ENCODE measurements at regions not wholly inside any gene's neighbourhood (a gene's known extent, or its start where the extent isn't known, plus 50 kb on each side); places are given as distances from the start of the nearest gene placed in this dataset.

GRCh38 chr3:194275721-194276120 is 75.4 kb downstream of the CPN2 start:
- no peak overlapping the region for H3K4me3 ChIP-seq
- no peaks in the 10 kb centered on the region for H3K27me3 ChIP-seq
- no peaks in the 10 kb centered on the region for H3K36me3 ChIP-seq
- peak overlapping the region; percentile 84 to 92 (median 90) for H3K27ac ChIP-seq
- H3K4me1 ChIP-seq = peaks cover 0 to 85% (median 69%) of the 10 kb centered on the region in 4 donors
- H3K9me3 ChIP-seq = no peaks in the 10 kb centered on the region
- DNase-seq = peak; percentile 58
- no peak for TF ChIP-seq EP300 (IDR thresholded peaks at IDR 0.05)
- TF ChIP-seq CTCF (IDR thresholded peaks at IDR 0.05) = no peak
- TF ChIP-seq POLR2AphosphoS5 (IDR thresholded peaks at IDR 0.05) = no peak
- TF ChIP-seq POLR2A (IDR thresholded peaks at IDR 0.05) = no peak
- intact Hi-C loops (cut with DNase I) = no loop called here
- 47 to 70% methylated on average over 8 of the region's 8 CpGs for WGBS, 2 donors

- no peak for DNase-seq
- intact Hi-C loops (cut with DNase I) = no loop called here
- Histone ChIP-seq H3K27me3 (no peaks in the 10 kb centered on the region), H3K27ac (peak overlapping the region; percentile 84 to 92 (median 90)), H3K4me1 (peaks cover 0 to 75% (median 59%) of the 10 kb centered on the region in 4 donors), H3K9me3 (no peaks in the 10 kb centered on the region), H3K4me3 (no peak overlapping the region), H3K36me3 (no peaks in the 10 kb centered on the region)
- TF ChIP-seq EP300 (IDR thresholded peaks at IDR 0.05) (no peak), POLR2A (IDR thresholded peaks at IDR 0.05) (no peak), POLR2AphosphoS5 (IDR thresholded peaks at IDR 0.05) (no peak), CTCF (IDR thresholded peaks at IDR 0.05) (no peak)
- 78 to 83% methylated on average over 4 of the region's 4 CpGs for WGBS, 2 donors
Measured at GRCh38 chr3:194276768-194277103, 74.4 kb downstream of the CPN2 start.

GRCh38 chr3:194277104-194277785 is 73.9 kb downstream of the CPN2 start:
- no peak overlapping the region for H3K4me3 ChIP-seq
- no peaks in the 10 kb centered on the region for H3K9me3 ChIP-seq
- H3K27ac ChIP-seq = peak overlapping the region; percentile 84 to 92 (median 90)
- DNase-seq = peak; percentile 87
- whole genome bisulfite sequencing, 2 donors = 76 to 83% methylated on average over 16 of the region's 16 CpGs
- peaks cover 0 to 70% (median 54%) of the 10 kb centered on the region in 4 donors for H3K4me1 ChIP-seq
- TF ChIP-seq POLR2AphosphoS5 (IDR thresholded peaks at IDR 0.05) (peak in 1 of 4 donors; percentile 45), CTCF (IDR thresholded peaks at IDR 0.05) (no peak), POLR2A (IDR thresholded peaks at IDR 0.05) (no peak), EP300 (IDR thresholded peaks at IDR 0.05) (no peak)
- H3K36me3 ChIP-seq = no peaks in the 10 kb centered on the region
- intact Hi-C loops (cut with DNase I) = no loop called here
- no peaks in the 10 kb centered on the region for H3K27me3 ChIP-seq

- peak; percentile 90 for DNase-seq
- H3K4me3 ChIP-seq = no peak overlapping the region
- intact Hi-C loops (cut with DNase I) = loop anchor here (2.0 kb wide), 1 partner anchor 33 kb away; no protein-coding TSS in a partner anchor
Measured at GRCh38 chr3:194277786-194278130, 73.4 kb downstream of the CPN2 start.

More at GRCh38 chr3:194277786-194278130, 73.4 kb downstream of the CPN2 start:
- TF ChIP-seq POLR2AphosphoS5 (IDR thresholded peaks at IDR 0.05) = peak in 3 of 4 donors; percentile 16 to 38 (median 29)
- no peak for TF ChIP-seq CTCF (IDR thresholded peaks at IDR 0.05)
- peaks cover 0 to 65% (median 50%) of the 10 kb centered on the region in 4 donors for H3K4me1 ChIP-seq
- peak overlapping the region; percentile 84 to 92 (median 90) for H3K27ac ChIP-seq
- H3K36me3 ChIP-seq = no peaks in the 10 kb centered on the region
- WGBS, 2 donors = 74 to 83% methylated on average over 6 of the region's 6 CpGs
- H3K27me3 ChIP-seq = no peaks in the 10 kb centered on the region
- no peaks in the 10 kb centered on the region for H3K9me3 ChIP-seq

All from sigmoid colon (tissue), 6 donors.